ENCODE measurements at regions not wholly inside any gene's neighbourhood (a gene's known extent, or its start where the extent isn't known, plus 50 kb on each side); places are given as distances from the start of the nearest gene placed in this dataset.
A peak's percentile ranks its signal among the peaks of the same experiment; 100 is the strongest.

DNA sequence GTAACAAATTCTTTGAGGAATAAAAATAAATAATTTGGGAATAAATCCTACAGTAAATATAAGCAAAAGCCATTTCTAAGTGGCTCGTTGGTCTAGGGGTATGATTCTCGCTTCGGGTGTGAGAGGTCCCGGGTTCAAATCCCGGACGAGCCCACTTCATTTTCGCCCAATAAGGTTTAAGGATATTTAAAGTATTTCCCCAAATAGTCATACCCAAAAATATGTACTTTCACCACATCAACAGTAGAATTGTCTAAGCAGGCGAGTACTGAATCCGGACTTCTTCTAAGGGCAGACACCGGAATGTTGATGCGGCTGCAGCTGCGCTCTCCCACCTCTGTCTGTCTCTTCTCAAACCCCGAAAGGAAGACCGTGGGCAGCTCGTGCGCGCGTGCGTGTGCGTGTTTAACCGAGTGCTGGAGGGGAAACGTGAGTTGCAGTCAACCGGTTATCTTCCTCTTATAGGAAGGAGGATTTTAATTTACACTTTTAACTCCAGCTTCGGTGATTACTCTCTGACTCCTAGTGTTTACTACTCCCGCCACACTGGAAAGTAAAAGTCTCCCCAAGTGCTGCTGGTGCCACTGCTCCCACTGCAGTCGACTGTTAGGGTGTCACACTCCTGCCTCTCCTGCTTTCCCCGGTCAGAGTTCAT lies 155.7 kb upstream of the PRSS16 start:
- peaks cover 3 to 83% (median 24%) of the 10 kb centered on the region in 4 donors for H3K27me3 ChIP-seq
- no peak for DNase-seq (ENCODE audit: extremely low spot score)
- no peaks in the 10 kb centered on the region for H3K9me3 ChIP-seq
- H3K36me3 ChIP-seq: no peaks in the 10 kb centered on the region
- TF ChIP-seq EP300 (IDR thresholded peaks at IDR 0.05) (no peak), POLR2A (IDR thresholded peaks at IDR 0.05; ENCODE audit: low read depth) (no peak), POLR2AphosphoS5 (IDR thresholded peaks at IDR 0.05) (no peak)
- TF ChIP-seq, protein P1, sequence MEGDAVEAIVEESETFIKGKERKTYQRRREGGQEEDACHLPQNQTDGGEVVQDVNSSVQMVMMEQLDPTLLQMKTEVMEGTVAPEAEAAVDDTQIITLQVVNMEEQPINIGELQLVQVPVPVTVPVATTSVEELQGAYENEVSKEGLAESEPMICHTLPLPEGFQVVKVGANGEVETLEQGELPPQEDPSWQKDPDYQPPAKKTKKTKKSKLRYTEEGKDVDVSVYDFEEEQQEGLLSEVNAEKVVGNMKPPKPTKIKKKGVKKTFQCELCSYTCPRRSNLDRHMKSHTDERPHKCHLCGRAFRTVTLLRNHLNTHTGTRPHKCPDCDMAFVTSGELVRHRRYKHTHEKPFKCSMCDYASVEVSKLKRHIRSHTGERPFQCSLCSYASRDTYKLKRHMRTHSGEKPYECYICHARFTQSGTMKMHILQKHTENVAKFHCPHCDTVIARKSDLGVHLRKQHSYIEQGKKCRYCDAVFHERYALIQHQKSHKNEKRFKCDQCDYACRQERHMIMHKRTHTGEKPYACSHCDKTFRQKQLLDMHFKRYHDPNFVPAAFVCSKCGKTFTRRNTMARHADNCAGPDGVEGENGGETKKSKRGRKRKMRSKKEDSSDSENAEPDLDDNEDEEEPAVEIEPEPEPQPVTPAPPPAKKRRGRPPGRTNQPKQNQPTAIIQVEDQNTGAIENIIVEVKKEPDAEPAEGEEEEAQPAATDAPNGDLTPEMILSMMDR (IDR thresholded peaks at IDR 0.05): no peak
- WGBS: 2% methylated on average over 27 of the region's 27 CpGs
- H3K4me1 ChIP-seq: peaks cover 3 to 9% (median 3%) of the 10 kb centered on the region in 4 donors
- intact Hi-C loops (cut with DNase I): no loop called here
- H3K4me3 ChIP-seq: peak overlapping the region in 1 of 4 donors; percentile 24
- no peak overlapping the region for H3K27ac ChIP-seq (replicated peaks in 1 of 4)

DNA sequence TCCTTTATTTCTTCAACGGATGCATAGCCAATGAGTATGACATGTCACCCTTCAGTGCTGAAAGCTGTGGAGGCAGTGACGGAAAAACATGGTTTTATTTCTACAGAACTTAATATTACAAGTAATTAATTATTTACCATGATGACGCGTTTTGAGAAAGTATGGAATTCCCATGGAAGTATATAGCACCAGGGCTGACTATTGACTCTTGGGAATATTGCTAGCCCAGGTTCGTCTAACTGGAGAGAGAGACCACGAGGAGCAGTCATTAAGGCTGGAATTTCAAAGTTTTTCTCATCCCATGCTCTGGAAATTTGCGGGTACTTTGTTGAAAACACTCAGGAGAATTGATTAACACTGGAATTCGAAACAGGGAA lies 155.2 kb upstream of the PRSS16 start:
- peaks cover 3 to 13% (median 6%) of the 10 kb centered on the region in 4 donors for H3K4me1 ChIP-seq
- intact Hi-C loops (cut with DNase I): no loop called here
- H3K9me3 ChIP-seq: no peaks in the 10 kb centered on the region
- H3K4me3 ChIP-seq: no peak overlapping the region
- TF ChIP-seq, protein P1 (IDR thresholded peaks at IDR 0.05): no peak
- TF ChIP-seq POLR2AphosphoS5 (IDR thresholded peaks at IDR 0.05) (no peak), EP300 (IDR thresholded peaks at IDR 0.05) (no peak), POLR2A (IDR thresholded peaks at IDR 0.05; ENCODE audit: low read depth) (no peak)
- H3K27me3 ChIP-seq: peaks cover 6 to 83% (median 24%) of the 10 kb centered on the region in 4 donors
- H3K27ac ChIP-seq (replicated peaks in 1 of 4): no peak overlapping the region
- 40% methylated on average over 8 of the region's 8 CpGs for WGBS
- no peaks in the 10 kb centered on the region for H3K36me3 ChIP-seq
- no peak for DNase-seq (ENCODE audit: extremely low spot score)

DNA sequence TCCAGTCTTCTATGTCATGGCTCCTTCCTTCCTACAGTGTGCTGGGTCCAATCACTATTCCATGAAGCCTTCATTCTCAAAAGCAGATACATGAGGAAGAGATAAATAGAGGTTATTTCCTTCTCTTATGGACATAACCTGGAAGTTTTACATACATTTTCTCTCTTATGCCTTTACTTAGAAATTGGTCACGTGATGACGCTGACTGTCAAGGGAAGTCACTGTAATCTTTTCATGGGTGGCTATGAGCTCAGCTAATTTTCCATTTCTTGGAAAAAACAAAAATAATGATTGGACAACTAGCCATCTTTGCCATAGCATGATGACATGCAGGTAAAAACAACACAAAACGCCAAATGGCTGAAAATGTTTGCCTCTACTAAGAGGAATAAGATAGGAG lies 151.6 kb upstream of the PRSS16 start:
- Histone ChIP-seq H3K4me1 (peaks cover 3 to 13% (median 6%) of the 10 kb centered on the region in 4 donors), H3K36me3 (no peaks in the 10 kb centered on the region), H3K4me3 (no peak overlapping the region), H3K9me3 (no peaks in the 10 kb centered on the region), H3K27me3 (peaks cover 6 to 70% (median 24%) of the 10 kb centered on the region in 4 donors), H3K27ac (replicated peaks in 1 of 4) (no peak overlapping the region)
- no peak for DNase-seq (ENCODE audit: extremely low spot score)
- intact Hi-C loops (cut with DNase I): no loop called here
- TF ChIP-seq EP300 (IDR thresholded peaks at IDR 0.05): no peak
- no peak for TF ChIP-seq POLR2A (IDR thresholded peaks at IDR 0.05; ENCODE audit: low read depth)
- WGBS: 85% methylated on average over 3 of the region's 3 CpGs

DNA sequence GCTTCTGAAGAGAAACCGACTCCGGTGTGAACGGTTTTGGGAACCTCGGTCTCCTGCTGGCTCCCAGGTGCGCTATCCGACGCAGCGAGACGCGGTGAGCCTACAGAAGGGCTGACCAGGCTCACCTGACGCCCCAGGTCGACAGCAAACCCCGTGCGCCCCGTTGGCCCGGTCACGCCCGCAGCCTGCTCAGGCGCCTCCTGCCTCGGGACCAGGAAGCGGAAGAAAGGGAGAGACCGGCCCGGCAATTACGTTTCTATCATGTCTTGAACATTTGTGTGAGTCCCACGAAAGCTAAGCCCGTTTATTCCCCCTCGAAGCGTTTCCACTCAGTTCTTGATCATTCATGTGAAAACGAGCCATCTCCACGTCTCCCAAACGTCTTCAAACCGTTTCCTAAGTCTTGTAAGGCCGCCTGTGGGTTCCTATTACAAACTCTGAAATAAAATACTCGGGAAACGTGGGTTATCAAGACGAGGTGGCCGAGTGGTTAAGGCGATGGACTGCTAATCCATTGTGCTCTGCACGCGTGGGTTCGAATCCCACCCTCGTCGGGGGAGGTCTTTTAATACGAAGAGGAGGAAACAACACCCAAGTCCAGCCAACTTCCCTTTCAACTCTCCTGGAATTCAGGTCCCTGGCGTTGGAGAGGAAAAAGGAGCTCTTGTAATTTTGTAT lies 150.5 kb upstream of the PRSS16 start:
- H3K27me3 ChIP-seq: peaks cover 6 to 59% (median 18%) of the 10 kb centered on the region in 4 donors
- no peak overlapping the region for H3K27ac ChIP-seq (replicated peaks in 1 of 4)
- H3K4me3 ChIP-seq: peak overlapping the region; percentile 32 to 54 (median 38)
- H3K36me3 ChIP-seq: no peaks in the 10 kb centered on the region
- TF ChIP-seq, protein P1 (IDR thresholded peaks at IDR 0.05): no peak
- TF ChIP-seq POLR2AphosphoS5 (IDR thresholded peaks at IDR 0.05): no peak
- no peak for TF ChIP-seq POLR2A (IDR thresholded peaks at IDR 0.05; ENCODE audit: low read depth)
- no peak for TF ChIP-seq EP300 (IDR thresholded peaks at IDR 0.05)
- intact Hi-C loops (cut with DNase I): no loop called here
- peaks cover 3 to 8% (median 6%) of the 10 kb centered on the region in 4 donors for H3K4me1 ChIP-seq
- no peaks in the 10 kb centered on the region for H3K9me3 ChIP-seq
- no peak for DNase-seq (ENCODE audit: extremely low spot score)
- WGBS: 2% methylated on average over 31 of the region's 45 CpGs

DNA sequence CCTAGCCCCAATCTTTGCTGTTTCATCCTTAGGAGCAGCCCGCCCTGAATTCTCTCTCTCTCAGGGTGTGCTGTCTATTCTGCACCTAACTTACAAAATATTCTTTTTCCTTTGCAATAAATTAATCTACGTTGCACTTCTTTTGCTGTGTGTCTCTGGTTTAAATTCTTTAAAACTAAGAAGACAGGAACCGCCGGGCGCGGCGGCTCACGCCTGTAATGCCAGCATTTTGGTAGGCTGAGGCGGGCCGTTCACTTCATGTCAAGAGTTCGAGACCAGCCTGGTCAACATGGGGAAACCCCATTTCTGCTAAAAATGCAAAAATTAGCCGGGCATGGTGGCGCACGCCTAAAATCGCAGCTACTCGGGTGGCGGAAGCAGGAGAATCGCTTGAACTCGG lies 148.5 kb upstream of the PRSS16 start:
- Histone ChIP-seq H3K9me3 (no peaks in the 10 kb centered on the region), H3K27ac (replicated peaks in 1 of 4) (no peak overlapping the region), H3K36me3 (no peaks in the 10 kb centered on the region), H3K27me3 (peaks cover 0 to 39% (median 7%) of the 10 kb centered on the region in 4 donors), H3K4me1 (peaks cover 3 to 8% (median 6%) of the 10 kb centered on the region in 4 donors), H3K4me3 (no peak overlapping the region)
- intact Hi-C loops (cut with DNase I): no loop called here
- no peak for DNase-seq (ENCODE audit: extremely low spot score)
- WGBS: 92% methylated on average over 19 of the region's 19 CpGs
- no peak for TF ChIP-seq POLR2A (IDR thresholded peaks at IDR 0.05; ENCODE audit: low read depth)
- TF ChIP-seq POLR2AphosphoS5 (IDR thresholded peaks at IDR 0.05): no peak
- no peak for TF ChIP-seq EP300 (IDR thresholded peaks at IDR 0.05)
- TF ChIP-seq, protein P1 (IDR thresholded peaks at IDR 0.05): no peak
